Lower lobe of right lung (tissue), 2 donors: ENCODE measurements at regions not wholly inside any gene's neighbourhood (a gene's known extent, or its start where the extent isn't known, plus 50 kb on each side); places are given as distances from the start of the nearest gene placed in this dataset.

ENCODE experiments used
- ATAC-seq, 2 donors: fragments of 200-7000 bp; cut with Tn5 transposase; one replicate each; pipeline ENCODE4 v1.9.1; 2020 to 2022; ENCODE audit warnings: mild to moderate bottlenecking in 2 of 2, moderate library complexity in 2 of 2
- DNase-seq: peaks from one replicate; pipeline ENCODE4 v3.0.0-alpha.2; 2020
- H3K27ac ChIP-seq: fragments of 200-600 bp; one replicate; pipeline ENCODE4 v1.8.0; 2022
- H3K27me3 ChIP-seq: fragments of 200-600 bp; one replicate; pipeline ENCODE4 v1.8.0; 2022; ENCODE audit warnings: low read depth
- H3K36me3 ChIP-seq: fragments of 200-600 bp; one replicate; pipeline ENCODE4 v1.8.0; 2022; ENCODE audit warnings: mild to moderate bottlenecking
- H3K4me1 ChIP-seq: fragments of 200-600 bp; one replicate; pipeline ENCODE4 v1.8.0; 2022
- H3K4me3 ChIP-seq: fragments of 200-600 bp; one replicate; pipeline ENCODE4 v1.8.0; 2022; ENCODE audit warnings: mild to moderate bottlenecking
- H3K9me3 ChIP-seq: fragments of 200-600 bp; one replicate; pipeline ENCODE4 v1.8.0; 2022
- intact Hi-C: fragments of 100-400 bp; cut with DNase I; formaldehyde crosslinking; loops from one replicate; pipeline ENCODE4 v1.11.0; 2022
- TF ChIP-seq, protein P1 (sequence below): fragments of 200-600 bp; IDR thresholded peaks from one replicate; pipeline ENCODE4 v1.8.0; 2022; ENCODE audit warnings: antibody characterized with exemption, mild to moderate bottlenecking
- donor health status: DM: no; HTN: yes; CAD: no; lungs with severe emphysema.

DNA sequence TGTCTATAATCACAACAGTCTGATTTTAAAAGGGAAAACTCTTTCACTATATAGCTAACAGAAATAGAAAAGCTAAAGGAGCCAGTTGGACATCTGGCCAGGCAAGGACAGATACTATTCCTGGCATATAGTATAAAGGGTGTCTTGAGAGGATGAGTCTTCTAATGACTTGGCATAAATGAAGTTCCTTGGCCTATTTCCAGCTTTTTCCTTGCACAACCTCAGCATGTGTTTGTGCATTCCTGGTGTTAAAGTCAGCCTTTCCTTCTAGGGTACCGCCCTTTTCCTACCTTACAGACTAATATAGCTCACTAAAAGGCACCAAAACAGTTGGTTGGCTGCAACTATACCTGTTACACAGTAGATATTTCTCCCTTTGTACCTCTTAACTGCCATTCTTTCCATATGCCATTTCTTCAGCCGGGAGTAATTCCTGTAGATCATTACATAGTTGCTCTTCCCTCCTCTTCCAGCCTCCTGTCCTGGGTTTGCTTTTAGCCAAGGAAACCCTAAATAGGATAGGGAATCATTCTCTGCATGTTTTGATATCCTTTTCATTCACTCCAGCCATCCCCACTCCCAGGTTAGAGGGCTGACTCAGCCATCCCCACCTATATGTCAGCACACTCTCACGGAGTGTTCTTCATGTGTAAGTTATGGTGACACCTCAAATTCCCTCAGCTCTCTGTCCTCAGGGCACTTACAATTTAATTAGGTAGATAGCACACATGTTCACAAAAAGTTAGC, 102.1 kb upstream of the MDFIC start:
- ATAC-seq (peak; percentile 40 to 46), DNase-seq (no peak)
- no peaks in the 10 kb centered on the region for H3K27me3 ChIP-seq
- intact Hi-C loops = no loop called here
- H3K4me1 ChIP-seq = no peaks in the 10 kb centered on the region
- no peaks in the 10 kb centered on the region for H3K36me3 ChIP-seq
- H3K27ac ChIP-seq = no peak overlapping the region
- TF ChIP-seq, protein P1, sequence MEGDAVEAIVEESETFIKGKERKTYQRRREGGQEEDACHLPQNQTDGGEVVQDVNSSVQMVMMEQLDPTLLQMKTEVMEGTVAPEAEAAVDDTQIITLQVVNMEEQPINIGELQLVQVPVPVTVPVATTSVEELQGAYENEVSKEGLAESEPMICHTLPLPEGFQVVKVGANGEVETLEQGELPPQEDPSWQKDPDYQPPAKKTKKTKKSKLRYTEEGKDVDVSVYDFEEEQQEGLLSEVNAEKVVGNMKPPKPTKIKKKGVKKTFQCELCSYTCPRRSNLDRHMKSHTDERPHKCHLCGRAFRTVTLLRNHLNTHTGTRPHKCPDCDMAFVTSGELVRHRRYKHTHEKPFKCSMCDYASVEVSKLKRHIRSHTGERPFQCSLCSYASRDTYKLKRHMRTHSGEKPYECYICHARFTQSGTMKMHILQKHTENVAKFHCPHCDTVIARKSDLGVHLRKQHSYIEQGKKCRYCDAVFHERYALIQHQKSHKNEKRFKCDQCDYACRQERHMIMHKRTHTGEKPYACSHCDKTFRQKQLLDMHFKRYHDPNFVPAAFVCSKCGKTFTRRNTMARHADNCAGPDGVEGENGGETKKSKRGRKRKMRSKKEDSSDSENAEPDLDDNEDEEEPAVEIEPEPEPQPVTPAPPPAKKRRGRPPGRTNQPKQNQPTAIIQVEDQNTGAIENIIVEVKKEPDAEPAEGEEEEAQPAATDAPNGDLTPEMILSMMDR = no peak
- H3K9me3 ChIP-seq = no peaks in the 10 kb centered on the region
- H3K4me3 ChIP-seq = no peak overlapping the region

DNA sequence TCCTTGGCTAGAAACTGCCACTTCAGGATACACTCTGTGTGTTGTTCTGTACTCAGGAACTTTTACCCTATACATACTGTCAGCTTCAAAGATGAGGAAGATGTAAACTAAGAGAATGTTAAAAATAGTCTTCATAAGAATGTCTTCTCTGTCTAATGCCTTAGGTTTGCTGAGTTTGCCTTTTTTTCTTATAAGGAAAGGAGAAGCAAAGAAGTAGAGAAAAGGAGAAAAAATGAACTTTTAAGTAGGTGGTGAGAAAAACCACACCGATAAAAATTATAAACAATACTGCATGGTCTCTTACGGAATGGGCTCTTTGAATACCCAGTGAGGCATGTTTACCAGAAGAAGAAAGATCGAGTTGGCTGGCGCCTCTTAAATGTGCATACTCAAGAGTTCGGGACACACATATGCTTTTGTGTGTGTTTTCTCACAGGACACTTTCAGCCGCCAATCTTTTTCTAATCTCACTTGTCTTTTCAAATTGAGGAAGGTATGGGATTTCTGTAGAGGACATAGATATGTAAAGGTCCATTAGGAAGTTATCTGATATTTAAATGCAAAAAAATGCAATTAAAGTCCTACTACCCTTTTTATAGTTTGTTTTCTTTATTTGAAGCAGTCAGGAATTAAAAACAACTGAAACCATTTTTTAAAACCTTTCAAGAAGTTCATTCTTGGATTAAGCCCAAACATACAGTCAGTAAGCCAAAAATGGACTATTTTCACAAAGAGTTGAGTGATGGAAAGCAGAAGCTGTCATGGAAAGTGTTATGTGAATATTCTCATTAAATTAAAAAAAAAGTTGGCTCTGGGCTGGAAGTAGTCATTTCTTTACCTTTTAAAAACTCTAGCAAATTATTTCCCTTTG, 100.6 kb upstream of the MDFIC start:
- H3K4me1 ChIP-seq = no peaks in the 10 kb centered on the region
- no peak overlapping the region for H3K4me3 ChIP-seq
- DNase-seq (no peak), ATAC-seq (no peak)
- no peaks in the 10 kb centered on the region for H3K9me3 ChIP-seq
- intact Hi-C loops = no loop called here
- H3K27ac ChIP-seq = no peak overlapping the region
- no peaks in the 10 kb centered on the region for H3K27me3 ChIP-seq
- H3K36me3 ChIP-seq = no peaks in the 10 kb centered on the region
- TF ChIP-seq, protein P1 = no peak

DNA sequence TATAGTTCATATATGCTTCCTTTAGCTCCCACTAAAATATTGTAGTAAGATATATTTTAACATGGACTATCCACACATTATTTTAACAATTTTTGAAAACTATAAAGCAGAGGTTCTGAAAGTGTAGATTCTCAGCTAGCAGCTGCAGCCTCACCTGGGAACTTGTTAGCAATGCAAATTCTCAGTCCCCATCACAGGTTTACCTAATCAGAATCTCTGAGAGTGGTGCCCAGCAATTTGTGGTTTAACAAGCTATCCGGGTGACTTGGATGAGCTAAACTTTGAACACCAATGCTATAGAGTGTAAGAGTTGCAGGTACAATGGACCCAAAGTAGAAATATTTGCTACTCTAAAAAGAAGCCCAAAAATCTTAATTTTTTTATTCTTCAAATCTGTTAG, 99.8 kb upstream of the MDFIC start:
- TF ChIP-seq, protein P1 = no peak
- ATAC-seq (no peak), DNase-seq (no peak)
- Histone ChIP-seq H3K4me3 (no peak overlapping the region), H3K36me3 (no peaks in the 10 kb centered on the region), H3K27ac (no peak overlapping the region), H3K4me1 (no peaks in the 10 kb centered on the region), H3K27me3 (no peaks in the 10 kb centered on the region), H3K9me3 (peaks cover 7% of the 10 kb centered on the region)
- intact Hi-C loops = no loop called here

DNA sequence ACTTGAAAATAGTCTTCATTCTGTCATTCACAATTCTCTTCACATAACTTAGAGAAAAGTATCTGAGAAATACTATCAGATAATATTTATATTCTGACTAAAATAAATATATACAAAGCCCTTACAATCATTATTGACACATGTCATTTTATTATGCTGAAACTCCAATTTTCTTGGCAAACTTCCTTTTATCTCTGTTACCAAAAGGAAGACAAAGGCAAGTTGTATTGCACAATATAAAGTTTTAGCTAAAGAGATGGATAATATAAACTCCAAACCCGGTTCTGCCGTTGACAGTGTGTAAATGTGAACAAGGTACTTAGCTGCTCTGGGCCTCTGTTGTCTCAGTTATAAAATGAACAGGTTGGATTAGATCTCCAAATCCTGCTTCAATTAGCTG, 99.0 kb upstream of the MDFIC start:
- no peak overlapping the region for H3K27ac ChIP-seq
- intact Hi-C loops = no loop called here
- H3K9me3 ChIP-seq = peaks cover 7% of the 10 kb centered on the region
- no peak for ATAC-seq
- no peaks in the 10 kb centered on the region for H3K36me3 ChIP-seq
- no peaks in the 10 kb centered on the region for H3K4me1 ChIP-seq
- DNase-seq = no peak
- H3K4me3 ChIP-seq = no peak overlapping the region
- TF ChIP-seq, protein P1 = no peak
- no peaks in the 10 kb centered on the region for H3K27me3 ChIP-seq

DNA sequence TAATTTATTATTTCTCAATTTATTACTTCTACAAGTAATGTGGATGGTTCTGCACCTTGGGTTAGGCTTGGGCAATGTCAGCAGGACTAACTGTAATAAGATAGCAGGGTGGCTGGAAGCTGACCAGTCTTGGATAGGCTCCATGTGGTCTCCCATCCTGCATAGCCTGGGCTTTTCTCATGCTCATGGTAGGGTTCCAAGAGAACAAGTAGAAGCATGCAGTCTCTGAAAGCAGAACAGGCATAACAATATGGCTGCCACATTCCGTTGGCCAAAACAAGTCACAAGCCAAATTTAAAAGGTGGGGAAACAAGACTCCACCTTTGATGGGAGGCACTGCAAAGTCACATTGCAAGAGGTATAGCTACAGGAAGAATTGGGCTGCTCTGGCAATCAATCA, 98.6 kb upstream of the MDFIC start:
- TF ChIP-seq, protein P1 = no peak
- Histone ChIP-seq H3K27ac (no peak overlapping the region), H3K36me3 (no peaks in the 10 kb centered on the region), H3K4me3 (no peak overlapping the region), H3K9me3 (peaks cover 7% of the 10 kb centered on the region), H3K27me3 (no peaks in the 10 kb centered on the region), H3K4me1 (no peaks in the 10 kb centered on the region)
- DNase-seq (no peak), ATAC-seq (no peak)
- intact Hi-C loops = no loop called here
